Keratinocyte (primary cell): ENCODE measurements at regions not wholly inside any gene's neighbourhood (a gene's known extent, or its start where the extent isn't known, plus 50 kb on each side); places are given as distances from the start of the nearest gene placed in this dataset.
"Not testable (repeated sequence)": the region's sequence is repeated elsewhere in the genome, so short reads cannot be mapped to it uniquely, and the experiment has no call there.

Experiments used
- DNase-seq: peaks from one replicate; pipeline ENCODE4 v3.0.0-alpha.2; 2011; ENCODE audit warnings: low read depth, missing footprints, low spot score
- FAIRE-seq: peaks from 2 replicates; lab custom pipeline; 2011; peaks lifted over from hg19 to GRCh38; lab: Jason Lieb, UNC
- H2AFZ ChIP-seq: 2 replicates; pipeline ENCODE4 v1.6.0; 2012; ENCODE audit warnings: low read length, control low read depth, inconsistent platforms; ENCODE audit not compliant: control insufficient read depth
- H3K27ac ChIP-seq: 2 replicates; pipeline ENCODE4 v1.5.1; 2011; ENCODE audit warnings: low read length; ENCODE audit not compliant: control insufficient read depth, insufficient read depth
- H3K27me3 ChIP-seq: 3 replicates; pipeline ENCODE4 v1.6.0; 2011; ENCODE audit warnings: low read length; ENCODE audit not compliant: control insufficient read depth, insufficient read depth; ENCODE audit errors: extremely low read depth
- H3K36me3 ChIP-seq, 2 experiments: 2 replicates in 1 of 2; 3 replicates in 1 of 2; pipeline ENCODE4 v1.5.1; 2011; ENCODE audit warnings: low read length in 2 of 2, mild to moderate bottlenecking in 1 of 2; ENCODE audit not compliant: control insufficient read depth in 2 of 2, insufficient read depth in 2 of 2; ENCODE audit errors: extremely low read depth in 1 of 2
- H3K4me1 ChIP-seq: 3 replicates; pipeline ENCODE4 v1.5.1; 2011; ENCODE audit warnings: low read length; ENCODE audit not compliant: control insufficient read depth, insufficient read depth; ENCODE audit errors: extremely low read depth
- H3K4me2 ChIP-seq: 3 replicates; pipeline ENCODE4 v1.6.0; 2011; ENCODE audit warnings: low read depth, low read length; ENCODE audit not compliant: control insufficient read depth, insufficient read depth; ENCODE audit errors: extremely low read depth
- H3K4me3 ChIP-seq, 3 experiments: fragments of 200-600 bp in 1 of 3; sonication (generic) in 1 of 3; 2 replicates in 2 of 3; 3 replicates in 1 of 3; pipeline ENCODE4 v1.5.1; 2011 to 2016; ENCODE audit warnings: low read length in 3 of 3, mild to moderate bottlenecking in 3 of 3, control low read depth in 2 of 3, inconsistent platforms in 1 of 3, low read depth in 1 of 3, mixed read lengths in 1 of 3, mixed run types in 1 of 3, moderate library complexity in 1 of 3; ENCODE audit not compliant: control insufficient read depth in 2 of 3, insufficient read depth in 2 of 3; ENCODE audit errors: extremely low read depth in 1 of 3
- H3K79me2 ChIP-seq: 2 replicates; pipeline ENCODE4 v1.6.0; 2012; ENCODE audit warnings: low read length; ENCODE audit not compliant: control insufficient read depth, insufficient read depth
- H3K9ac ChIP-seq: 3 replicates; pipeline ENCODE4 v1.6.0; 2011; ENCODE audit warnings: low read length; ENCODE audit not compliant: control insufficient read depth, insufficient read depth; ENCODE audit errors: extremely low read depth
- H3K9me1 ChIP-seq: 3 replicates; pipeline ENCODE4 v1.6.0; 2011; ENCODE audit warnings: low read length; ENCODE audit not compliant: control insufficient read depth, insufficient read depth; ENCODE audit errors: extremely low read depth
- H3K9me3 ChIP-seq: 2 replicates; pipeline ENCODE4 v1.5.1; 2012; ENCODE audit warnings: low read depth, low read length; ENCODE audit not compliant: control insufficient read depth
- H4K20me1 ChIP-seq: 3 replicates; pipeline ENCODE4 v1.6.0; 2011; ENCODE audit warnings: low read length; ENCODE audit not compliant: control insufficient read depth, insufficient read depth; ENCODE audit errors: extremely low read depth
- dilution Hi-C: fragments of 300-500 bp; cut with MboI; formaldehyde crosslinking; loops from one replicate; pipeline ENCODE4 v1.7.0; 2020; ENCODE audit warnings: low sequenced_read_pairs; ENCODE audit not compliant: extremely low pct_ligation_motif_present

DNA sequence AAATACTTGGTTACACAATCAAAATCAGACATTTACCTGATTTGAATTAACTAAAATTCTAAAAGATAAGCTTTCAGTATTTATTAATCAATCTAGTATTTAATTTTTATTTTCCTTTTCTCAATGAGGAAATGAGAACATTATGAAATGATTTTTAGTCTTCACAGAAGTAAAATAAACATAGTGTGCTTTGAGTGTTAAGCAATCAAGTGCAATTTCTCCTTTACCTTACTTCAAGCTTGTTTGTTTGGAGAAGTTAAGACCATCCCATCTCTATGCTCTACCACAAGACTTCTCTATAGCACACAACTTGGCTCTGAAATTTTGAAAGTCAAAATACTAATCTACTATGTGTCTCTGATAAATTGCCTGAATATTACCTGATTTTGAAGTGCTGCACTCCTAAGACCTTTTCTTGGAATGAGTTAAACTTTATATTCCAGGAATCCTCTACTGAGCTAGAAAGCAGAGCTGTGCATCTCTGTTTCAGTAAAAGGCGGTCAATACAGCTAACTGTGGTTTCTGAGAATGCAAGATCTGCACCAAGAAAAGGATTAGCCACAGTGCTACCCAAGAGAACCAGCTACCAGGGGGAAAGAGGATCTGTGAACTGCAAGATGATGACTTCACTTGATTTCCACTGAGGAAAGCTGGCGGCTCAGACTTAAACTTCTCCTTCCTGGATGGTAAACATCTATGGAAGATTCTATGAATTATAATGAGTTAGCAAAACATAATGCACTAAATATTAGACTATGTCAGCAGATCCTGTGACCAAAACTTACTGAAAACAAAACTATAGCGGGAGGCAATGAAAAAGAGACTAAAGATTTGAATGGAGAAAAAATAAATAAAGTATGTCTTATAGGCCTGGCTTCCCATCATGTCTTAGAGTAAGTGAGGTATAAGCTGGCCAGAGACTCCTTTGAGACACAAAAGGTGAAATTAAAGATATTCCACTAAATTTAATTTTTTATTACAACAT, 358.7 kb downstream of the TUBA3C start:
- H3K36me3 ChIP-seq, dilution Hi-C loops, H3K9me3 ChIP-seq, H3K4me1 ChIP-seq, H3K4me2 ChIP-seq, H3K79me2 ChIP-seq, H3K9me1 ChIP-seq, H3K4me3 ChIP-seq, H2AFZ ChIP-seq, FAIRE-seq, DNase-seq, H4K20me1 ChIP-seq, H3K9ac ChIP-seq, H3K27ac ChIP-seq, H3K27me3 ChIP-seq: not testable (repeated sequence)

DNA sequence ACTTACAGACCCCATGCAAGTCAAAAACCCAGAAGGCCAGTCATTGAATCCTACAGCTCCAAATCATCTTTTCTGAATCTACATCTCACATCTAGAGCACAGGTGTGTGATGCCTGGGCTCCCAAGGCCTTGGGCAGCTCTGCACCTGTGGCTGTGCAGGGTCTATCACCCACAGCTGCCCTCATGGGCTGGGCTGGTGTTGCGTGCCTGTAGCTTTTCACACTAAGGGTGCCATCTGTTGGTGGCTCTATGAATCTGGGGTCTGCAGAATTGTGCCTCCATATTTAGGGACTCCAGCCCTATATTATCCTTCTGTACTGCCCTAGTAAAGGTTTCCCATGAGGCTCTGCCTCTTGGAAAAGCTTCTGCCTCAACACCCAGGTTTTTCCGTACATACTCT, 407.6 kb downstream of the TUBA3C start:
- H3K4me2 ChIP-seq, H2AFZ ChIP-seq, H3K27ac ChIP-seq, H3K4me3 ChIP-seq, H3K9me3 ChIP-seq, H3K27me3 ChIP-seq, DNase-seq, dilution Hi-C loops, FAIRE-seq, H3K9me1 ChIP-seq, H3K36me3 ChIP-seq, H3K79me2 ChIP-seq, H3K9ac ChIP-seq, H3K4me1 ChIP-seq, H4K20me1 ChIP-seq: not testable (repeated sequence)

DNA sequence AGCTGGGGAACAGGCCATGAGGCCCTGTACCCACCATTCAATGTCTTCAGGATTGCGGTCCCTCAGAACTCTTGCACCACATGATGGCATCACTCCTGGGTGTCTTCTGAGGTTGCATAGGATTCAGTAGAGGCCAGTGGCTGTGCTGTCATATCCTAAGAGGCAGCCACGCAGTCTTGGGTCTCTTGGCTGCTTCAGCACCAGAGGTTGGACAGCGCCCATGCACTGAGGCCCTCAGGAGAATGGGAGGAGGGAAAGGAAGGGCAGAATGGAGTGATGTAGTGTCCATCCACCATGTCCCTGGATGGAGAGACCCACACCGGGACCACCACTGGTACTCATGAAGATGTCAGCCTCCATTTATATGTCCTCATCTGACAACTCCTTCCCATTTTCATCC, 439.9 kb downstream of the TUBA3C start:
- H3K4me2 ChIP-seq, H3K4me1 ChIP-seq, H3K4me3 ChIP-seq, H3K79me2 ChIP-seq, dilution Hi-C loops, H3K27ac ChIP-seq, H3K36me3 ChIP-seq, H4K20me1 ChIP-seq, H3K9me3 ChIP-seq, FAIRE-seq, H2AFZ ChIP-seq, H3K9me1 ChIP-seq, H3K27me3 ChIP-seq, DNase-seq, H3K9ac ChIP-seq: not testable (repeated sequence)
